Naive thymus-derived CD8-positive, alpha-beta T cell (primary cell): ENCODE measurements at regions not wholly inside any gene's neighbourhood (a gene's known extent, or its start where the extent isn't known, plus 50 kb on each side); places are given as distances from the start of the nearest gene placed in this dataset.
A peak's percentile ranks its signal among the peaks of the same experiment; 100 is the strongest.

Experiments used
- ATAC-seq, 2 donors: fragments of 150-1000 bp; cut with Tn5 transposase in 1 of 2; sonication (Bioruptor Pico), chemical (Tn5 transposase) in 1 of 2; 1 replicate in 1 of 2; 2 replicates in 1 of 2; pipeline ENCODE4 v1.10.0; 2021; ENCODE audit warnings: mild to moderate bottlenecking in 2 of 2, moderate library complexity in 2 of 2
- POLR2A ChIA-PET: fragments of 350-600 bp; sonication (Branson Sonifier 250); formaldehyde crosslinking; loops from one replicate; lab custom pipeline; 2021; ENCODE audit warnings: antibody characterized with exemption; lab: Charles Lee
- DNase-seq, 10 donors: peaks; one replicate each; pipeline versions ENCODE4 v3.0.0 to v3.0.0-alpha.2; 2020 to 2022
- H3K27ac Mint-ChIP-seq, 10 donors: one replicate each; pipeline ENCODE4 v1.8.0; 2020 to 2022; ENCODE audit warnings: mild to moderate bottlenecking in 10 of 10, mixed read lengths in 10 of 10, moderate library complexity in 4 of 10, inconsistent platforms in 1 of 10
- H3K27me3 Mint-ChIP-seq, 5 donors: one replicate each; pipeline ENCODE4 v1.8.0; 2021 to 2022; ENCODE audit warnings: mixed read lengths in 5 of 5
- H3K36me3 Mint-ChIP-seq, 3 donors: one replicate each; pipeline ENCODE4 v1.8.0; 2020 to 2022; ENCODE audit warnings: mixed read lengths in 3 of 3, mild to moderate bottlenecking in 2 of 3, inconsistent platforms in 1 of 3
- H3K4me1 Mint-ChIP-seq, 4 donors: one replicate each; pipeline ENCODE4 v1.8.0; 2021 to 2022; ENCODE audit warnings: mixed read lengths in 4 of 4
- H3K4me3 Mint-ChIP-seq, 10 donors: one replicate each; pipeline ENCODE4 v1.8.0; 2020 to 2022; ENCODE audit warnings: mild to moderate bottlenecking in 10 of 10, mixed read lengths in 10 of 10, moderate library complexity in 6 of 10, inconsistent platforms in 1 of 10
- H3K9me3 Mint-ChIP-seq, 9 donors: one replicate each; pipeline ENCODE4 v1.8.0; 2020 to 2022; ENCODE audit warnings: mixed read lengths in 9 of 9, mild to moderate bottlenecking in 3 of 9, inconsistent platforms in 1 of 9, moderate library complexity in 1 of 9

DNA sequence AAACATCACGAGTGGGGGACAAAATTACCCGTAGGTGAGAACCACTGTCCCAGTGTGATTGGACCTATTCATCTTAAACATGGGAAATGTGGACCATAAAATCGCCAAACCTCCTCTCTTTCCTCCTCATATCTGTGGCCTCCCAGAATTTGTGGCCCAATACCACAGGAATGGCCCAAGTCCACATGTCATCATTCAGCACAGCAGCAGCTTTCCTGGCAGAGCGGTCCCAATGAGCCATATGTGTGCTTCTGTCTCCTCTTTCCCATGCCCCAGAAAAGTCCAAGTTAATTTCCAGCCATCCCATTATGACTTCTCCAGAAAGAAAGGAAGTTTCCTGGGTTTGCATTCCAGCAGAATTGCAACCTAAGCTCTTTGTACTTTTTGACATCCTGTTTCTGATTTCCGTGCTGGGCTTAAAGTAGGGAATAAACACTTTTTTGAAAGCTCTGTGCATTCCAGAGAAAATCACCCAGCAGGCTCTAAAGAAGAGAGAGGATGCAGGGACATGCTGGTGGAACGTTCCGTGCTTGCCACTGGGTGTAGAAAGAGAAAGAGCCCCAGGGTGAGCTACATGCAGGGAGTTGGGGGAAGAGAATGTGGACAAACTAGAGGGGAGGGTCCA lies 259.4 kb upstream of the PROK2 start:
- POLR2A ChIA-PET: no interaction called here
- H3K4me1 Mint-ChIP-seq: peaks cover 0 to 8% (median 0%) of the 10 kb centered on the region in 4 donors
- H3K9me3 Mint-ChIP-seq: no peaks in the 10 kb centered on the region
- ATAC-seq (no peak), DNase-seq (no peak)
- peaks cover 3 to 20% (median 10%) of the 10 kb centered on the region in 5 donors for H3K27me3 Mint-ChIP-seq
- no peak overlapping the region for H3K27ac Mint-ChIP-seq
- H3K4me3 Mint-ChIP-seq: no peak overlapping the region
- no peaks in the 10 kb centered on the region for H3K36me3 Mint-ChIP-seq

DNA sequence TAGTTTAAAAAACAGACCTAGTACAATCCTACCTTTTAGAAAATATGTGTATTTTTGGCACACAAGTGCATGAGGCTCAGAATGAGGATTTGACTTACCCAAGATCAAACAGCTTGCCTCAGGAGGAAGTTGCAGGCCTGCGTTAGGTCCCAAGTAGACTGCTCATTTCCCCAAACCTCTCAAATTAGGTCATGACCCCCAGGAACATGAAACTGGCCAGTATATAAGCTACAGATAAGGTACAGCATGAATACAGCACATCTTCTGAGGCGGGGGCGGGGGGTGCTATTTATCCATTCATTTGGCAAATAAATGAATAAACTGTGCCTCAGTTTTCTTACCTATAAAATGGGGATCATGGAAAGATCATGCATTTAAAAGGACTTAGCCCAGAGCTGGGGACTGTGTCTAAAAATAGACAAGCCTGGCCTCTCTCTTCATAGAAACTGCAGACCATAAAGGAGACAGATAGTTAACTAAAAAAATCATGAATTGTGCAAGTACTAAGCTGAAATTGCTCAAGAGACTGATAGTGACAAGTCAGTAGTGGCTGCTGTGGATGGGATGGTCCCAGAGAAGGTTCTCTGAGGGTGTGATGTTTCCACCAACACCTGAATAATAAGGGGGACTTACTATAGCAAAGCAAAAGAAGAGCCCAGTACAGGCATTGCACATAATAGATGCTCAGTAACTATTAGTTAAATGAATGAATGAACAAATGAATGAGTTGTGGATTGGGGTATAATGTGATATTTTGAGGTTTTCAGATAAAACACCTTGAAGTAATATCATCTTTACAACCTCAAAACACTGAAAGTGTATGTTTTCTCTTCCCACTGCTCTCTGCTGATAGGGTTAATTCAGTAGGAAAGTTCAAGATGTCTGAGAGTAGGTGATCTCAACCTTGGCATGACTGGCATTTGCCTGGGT lies 258.5 kb upstream of the PROK2 start:
- Mint-ChIP-seq H3K9me3 (no peaks in the 10 kb centered on the region), H3K36me3 (no peaks in the 10 kb centered on the region), H3K4me1 (peaks cover 0 to 8% (median 0%) of the 10 kb centered on the region in 4 donors), H3K27ac (no peak overlapping the region), H3K4me3 (no peak overlapping the region), H3K27me3 (peaks cover 5 to 28% (median 13%) of the 10 kb centered on the region in 5 donors)
- ATAC-seq (no peak), DNase-seq (no peak)
- POLR2A ChIA-PET: interaction anchor here (0.5 kb wide), 1 partner anchor 128 kb away, joined by 3 read pairs; no protein-coding TSS in a partner anchor

DNA sequence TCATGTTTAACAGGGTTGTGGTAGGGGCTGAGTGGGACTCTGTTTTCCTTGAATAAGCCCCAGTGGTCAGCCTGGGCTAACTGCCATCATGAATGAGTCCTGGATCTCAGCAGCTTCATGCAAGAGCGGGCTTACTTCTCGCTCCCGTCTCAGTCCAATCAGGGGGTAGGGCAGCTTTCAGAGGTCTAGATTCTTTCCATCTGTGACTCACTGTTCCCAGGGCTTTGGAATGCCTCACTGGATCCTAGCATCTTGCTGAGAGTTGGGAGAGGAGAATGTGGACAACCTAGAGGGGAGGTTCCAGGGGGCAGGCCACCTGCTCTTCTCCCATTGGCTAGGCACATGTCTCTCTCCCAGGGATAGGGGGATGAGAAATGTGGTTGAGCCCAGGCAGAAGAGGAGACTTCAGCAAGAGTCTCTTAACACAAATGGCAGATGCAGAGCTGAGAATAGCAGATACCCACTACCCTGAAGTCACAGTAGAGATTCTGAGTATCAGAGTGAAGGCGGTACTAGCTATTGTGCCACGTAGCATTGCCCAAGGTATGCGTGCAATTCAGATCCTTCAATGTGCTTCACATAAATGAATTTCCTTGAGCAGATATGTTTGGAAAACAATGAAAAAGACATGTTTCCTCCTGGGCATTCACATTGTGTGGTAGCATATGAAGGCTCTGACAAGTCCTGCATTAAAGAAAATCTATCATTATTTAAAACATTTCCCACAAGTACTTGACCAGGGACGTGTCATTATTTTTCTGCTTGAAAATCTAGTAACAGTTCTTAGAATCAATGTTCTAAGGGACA lies 257.7 kb upstream of the PROK2 start:
- DNase-seq (no peak), ATAC-seq (no peak)
- Mint-ChIP-seq H3K36me3 (peaks cover 0 to 1% (median 0%) of the 10 kb centered on the region in 3 donors), H3K4me3 (no peak overlapping the region), H3K27me3 (peaks cover 8 to 37% (median 21%) of the 10 kb centered on the region in 5 donors), H3K27ac (no peak overlapping the region), H3K4me1 (peaks cover 0 to 8% (median 0%) of the 10 kb centered on the region in 4 donors), H3K9me3 (peaks cover 0 to under 1% (median 0%) of the 10 kb centered on the region in 9 donors)
- POLR2A ChIA-PET: no interaction called here

DNA sequence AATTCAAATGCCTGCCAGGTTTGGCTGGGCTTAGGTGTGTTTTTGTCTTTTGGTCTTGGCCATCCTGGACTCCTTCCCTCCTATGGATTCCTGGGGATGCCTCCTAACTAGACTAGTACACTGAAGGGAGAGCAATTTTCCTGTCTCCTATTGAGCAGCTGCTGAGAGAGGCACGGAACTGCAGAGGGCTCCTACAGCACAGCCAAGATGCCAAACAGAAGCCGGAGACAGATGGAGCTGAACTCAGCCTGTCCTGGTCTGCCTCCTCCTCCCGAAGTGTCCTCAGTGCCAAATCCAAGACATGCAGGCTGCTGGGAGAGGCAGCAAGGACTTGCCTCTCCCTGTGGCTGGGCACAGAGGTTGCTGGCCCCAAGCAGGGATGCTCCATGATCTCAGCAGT lies 256.6 kb upstream of the PROK2 start:
- Mint-ChIP-seq H3K4me1 (peaks cover 0 to 8% (median 0%) of the 10 kb centered on the region in 4 donors), H3K27ac (no peak overlapping the region), H3K9me3 (peaks cover 0 to 3% (median 0%) of the 10 kb centered on the region in 9 donors), H3K36me3 (peaks cover 0 to 4% (median 0%) of the 10 kb centered on the region in 3 donors), H3K4me3 (no peak overlapping the region), H3K27me3 (peaks cover 10 to 44% (median 23%) of the 10 kb centered on the region in 5 donors)
- POLR2A ChIA-PET: no interaction called here
- no peak for ATAC-seq
- DNase-seq: no peak

DNA sequence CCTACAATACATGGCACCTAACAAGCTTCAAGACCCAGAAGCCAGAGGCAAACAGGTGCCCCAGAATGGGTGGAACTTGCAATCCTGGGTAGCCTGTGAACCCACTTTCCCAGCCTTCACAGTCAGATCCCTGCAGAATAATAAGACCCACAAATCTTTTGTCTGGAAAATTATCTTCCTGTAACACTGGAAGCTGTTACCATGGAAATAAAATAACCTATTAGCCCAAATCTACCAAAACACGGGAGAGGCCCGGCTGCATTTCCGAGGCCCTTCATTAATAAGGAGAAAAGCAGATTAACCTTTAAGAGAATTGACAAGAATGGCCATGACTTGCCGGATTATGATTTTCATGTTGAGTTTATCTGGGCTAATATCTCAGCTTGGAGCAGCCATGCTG lies 256.1 kb upstream of the PROK2 start:
- Mint-ChIP-seq H3K4me3 (no peak overlapping the region), H3K27ac (no peak overlapping the region), H3K27me3 (peaks cover 13 to 44% (median 23%) of the 10 kb centered on the region in 5 donors), H3K4me1 (peaks cover 0 to 8% (median 0%) of the 10 kb centered on the region in 4 donors), H3K9me3 (peaks cover 0 to 3% (median 0%) of the 10 kb centered on the region in 9 donors), H3K36me3 (peaks cover 0 to 4% (median 0%) of the 10 kb centered on the region in 3 donors)
- DNase-seq (no peak), ATAC-seq (no peak)
- POLR2A ChIA-PET: no interaction called here

DNA sequence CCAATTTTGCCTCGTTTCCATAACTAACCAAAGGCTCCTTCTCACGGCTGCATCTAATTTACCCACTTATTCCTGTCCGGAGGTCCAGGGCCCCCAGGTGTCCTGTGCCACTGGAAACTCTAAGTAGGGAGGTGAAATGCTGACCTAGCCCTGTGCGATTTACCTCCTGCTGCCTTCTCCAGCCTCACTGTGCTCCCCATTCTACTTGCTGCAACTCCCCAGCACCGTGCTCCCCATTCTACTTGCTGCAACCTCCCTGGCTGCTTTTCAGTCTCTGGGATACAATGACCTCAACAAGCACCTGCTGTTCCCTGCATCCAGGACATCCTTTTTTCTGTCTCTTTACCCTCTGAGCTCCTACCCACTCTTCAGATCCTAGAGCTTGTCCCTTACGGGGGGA lies 254.7 kb upstream of the PROK2 start:
- H3K4me1 Mint-ChIP-seq: peaks cover 0 to 8% (median 0%) of the 10 kb centered on the region in 4 donors
- H3K4me3 Mint-ChIP-seq: no peak overlapping the region
- POLR2A ChIA-PET: no interaction called here
- peak overlapping the region in 1 of 10 donors; percentile 1 for H3K27ac Mint-ChIP-seq
- peaks cover 0 to 3% (median 0%) of the 10 kb centered on the region in 9 donors for H3K9me3 Mint-ChIP-seq
- DNase-seq (no peak), ATAC-seq (no peak)
- H3K27me3 Mint-ChIP-seq: peaks cover 16 to 53% (median 23%) of the 10 kb centered on the region in 5 donors
- peaks cover 0 to 4% (median 0%) of the 10 kb centered on the region in 3 donors for H3K36me3 Mint-ChIP-seq

DNA sequence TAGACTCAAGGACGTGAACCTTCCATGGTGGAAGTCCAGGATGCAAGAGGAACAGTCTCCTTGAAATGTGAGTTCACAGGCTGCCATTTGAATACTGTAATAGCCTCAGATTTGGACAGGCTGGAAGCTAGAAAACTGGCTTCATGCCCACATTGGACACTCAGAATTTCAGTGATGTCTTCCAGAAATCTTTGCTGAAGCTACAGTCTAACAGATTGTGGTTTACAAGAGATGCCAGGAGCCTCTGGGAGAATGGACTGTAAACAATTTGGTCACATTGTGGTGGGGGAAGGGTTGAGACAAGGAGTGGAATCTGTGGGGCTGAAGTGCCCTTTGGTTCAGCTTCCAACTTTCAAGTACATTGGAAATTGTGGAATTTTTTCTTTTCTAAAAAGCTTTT lies 252.0 kb upstream of the PROK2 start:
- ATAC-seq: no peak
- peaks cover 0 to 4% (median 0%) of the 10 kb centered on the region in 3 donors for H3K36me3 Mint-ChIP-seq
- H3K4me3 Mint-ChIP-seq: no peak overlapping the region
- peaks cover 16 to 54% (median 23%) of the 10 kb centered on the region in 5 donors for H3K27me3 Mint-ChIP-seq
- POLR2A ChIA-PET: no interaction called here
- peaks cover 0 to 12% (median 0%) of the 10 kb centered on the region in 4 donors for H3K4me1 Mint-ChIP-seq
- no peak for DNase-seq
- H3K27ac Mint-ChIP-seq: no peak overlapping the region
- H3K9me3 Mint-ChIP-seq: peaks cover 0 to 3% (median 0%) of the 10 kb centered on the region in 9 donors

DNA sequence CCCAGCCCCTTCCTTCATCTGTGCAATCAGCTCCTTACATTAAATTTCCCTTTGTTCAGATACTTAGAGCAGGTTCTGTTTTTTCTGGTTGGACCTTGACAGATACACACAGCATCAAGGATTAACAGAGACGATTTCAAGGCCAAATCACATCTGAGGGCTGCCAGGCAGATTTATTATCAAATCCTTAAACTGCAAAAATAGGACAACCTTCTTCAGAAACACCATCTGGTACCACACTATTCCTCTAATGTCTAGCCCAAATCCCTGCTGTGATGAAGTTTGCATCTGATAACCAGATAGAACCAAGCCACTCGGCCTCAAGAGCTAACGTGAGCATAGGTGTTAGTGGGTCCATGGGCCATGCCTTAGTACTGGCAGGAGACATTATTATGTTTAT lies 250.7 kb upstream of the PROK2 start:
- peaks cover 0 to 3% (median 0%) of the 10 kb centered on the region in 9 donors for H3K9me3 Mint-ChIP-seq
- H3K27ac Mint-ChIP-seq: no peak overlapping the region
- ATAC-seq (no peak), DNase-seq (no peak)
- peaks cover 16 to 47% (median 20%) of the 10 kb centered on the region in 5 donors for H3K27me3 Mint-ChIP-seq
- peaks cover 0 to 14% (median 0%) of the 10 kb centered on the region in 4 donors for H3K4me1 Mint-ChIP-seq
- H3K36me3 Mint-ChIP-seq: peaks cover 0 to 4% (median 0%) of the 10 kb centered on the region in 3 donors
- no peak overlapping the region for H3K4me3 Mint-ChIP-seq
- POLR2A ChIA-PET: no interaction called here

DNA sequence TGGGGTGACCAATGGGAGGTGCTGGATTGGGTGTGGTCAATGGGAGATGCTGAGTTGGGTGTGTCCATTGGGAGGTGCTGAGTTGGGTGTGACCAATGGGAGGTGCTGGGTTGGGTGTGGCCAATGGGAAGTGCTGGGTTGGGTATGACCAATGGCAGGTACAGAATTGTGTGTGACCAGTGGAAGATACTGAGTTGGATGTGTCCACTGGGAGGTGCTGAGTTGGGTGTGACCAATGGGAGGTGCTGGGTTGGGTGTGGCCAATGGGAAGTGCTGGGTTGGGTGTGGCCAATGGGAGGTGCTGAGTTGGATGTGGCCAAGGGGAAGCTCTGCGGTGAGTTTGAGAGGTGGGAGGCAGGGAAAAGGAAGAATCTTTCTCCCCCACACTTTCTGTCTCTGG lies 250.0 kb upstream of the PROK2 start:
- ATAC-seq (no peak), DNase-seq (no peak)
- Mint-ChIP-seq H3K4me3 (no peak overlapping the region), H3K36me3 (peaks cover 0 to 4% (median 0%) of the 10 kb centered on the region in 3 donors), H3K27ac (no peak overlapping the region), H3K27me3 (peaks cover 13 to 41% (median 18%) of the 10 kb centered on the region in 5 donors), H3K9me3 (peaks cover 0 to 3% (median 0%) of the 10 kb centered on the region in 9 donors), H3K4me1 (peaks cover 0 to 14% (median 0%) of the 10 kb centered on the region in 4 donors)
- POLR2A ChIA-PET: no interaction called here

DNA sequence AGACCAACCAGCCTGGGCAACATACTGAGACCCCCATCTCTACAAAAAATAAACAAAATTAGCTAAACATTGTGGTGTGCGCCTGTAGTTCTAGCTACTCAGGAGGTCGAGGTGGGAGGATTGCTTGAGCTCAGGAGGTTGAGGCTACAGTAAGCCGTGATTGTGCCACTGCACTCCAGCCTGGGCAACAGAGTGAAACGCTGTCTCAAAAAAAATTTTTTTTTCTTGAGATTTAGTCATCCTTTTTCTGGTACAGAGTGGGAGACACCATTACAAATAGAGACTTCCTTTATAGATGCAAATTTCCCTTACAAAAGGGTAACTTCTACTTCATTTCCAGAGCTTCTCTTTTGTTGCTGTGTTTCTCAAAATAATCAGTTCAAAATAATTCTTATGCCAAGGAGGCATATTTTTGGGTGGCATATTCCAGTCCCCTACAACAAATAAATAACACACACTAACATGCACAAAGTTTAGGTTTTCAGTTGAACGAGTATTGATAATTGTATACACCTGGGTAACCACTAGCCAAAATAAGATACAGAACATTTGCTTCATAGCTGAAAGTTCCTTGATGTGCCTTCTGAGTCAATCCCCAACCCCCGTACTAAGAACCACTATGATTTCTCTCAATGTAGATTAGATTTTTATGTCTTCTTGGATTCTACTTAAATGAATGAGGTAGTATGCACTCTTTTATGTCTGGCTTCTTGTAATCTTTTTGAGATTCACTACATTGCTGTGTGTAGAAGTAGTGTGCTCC lies 248.9 kb upstream of the PROK2 start:
- H3K27me3 Mint-ChIP-seq: peaks cover 10 to 29% (median 13%) of the 10 kb centered on the region in 5 donors
- H3K4me3 Mint-ChIP-seq: no peak overlapping the region
- H3K9me3 Mint-ChIP-seq: peaks cover 0 to 3% (median 0%) of the 10 kb centered on the region in 9 donors
- POLR2A ChIA-PET: no interaction called here
- no peak for DNase-seq
- H3K4me1 Mint-ChIP-seq: peaks cover 0 to 14% (median 0%) of the 10 kb centered on the region in 4 donors
- no peak for ATAC-seq
- no peak overlapping the region for H3K27ac Mint-ChIP-seq
- peaks cover 0 to 4% (median 0%) of the 10 kb centered on the region in 3 donors for H3K36me3 Mint-ChIP-seq

DNA sequence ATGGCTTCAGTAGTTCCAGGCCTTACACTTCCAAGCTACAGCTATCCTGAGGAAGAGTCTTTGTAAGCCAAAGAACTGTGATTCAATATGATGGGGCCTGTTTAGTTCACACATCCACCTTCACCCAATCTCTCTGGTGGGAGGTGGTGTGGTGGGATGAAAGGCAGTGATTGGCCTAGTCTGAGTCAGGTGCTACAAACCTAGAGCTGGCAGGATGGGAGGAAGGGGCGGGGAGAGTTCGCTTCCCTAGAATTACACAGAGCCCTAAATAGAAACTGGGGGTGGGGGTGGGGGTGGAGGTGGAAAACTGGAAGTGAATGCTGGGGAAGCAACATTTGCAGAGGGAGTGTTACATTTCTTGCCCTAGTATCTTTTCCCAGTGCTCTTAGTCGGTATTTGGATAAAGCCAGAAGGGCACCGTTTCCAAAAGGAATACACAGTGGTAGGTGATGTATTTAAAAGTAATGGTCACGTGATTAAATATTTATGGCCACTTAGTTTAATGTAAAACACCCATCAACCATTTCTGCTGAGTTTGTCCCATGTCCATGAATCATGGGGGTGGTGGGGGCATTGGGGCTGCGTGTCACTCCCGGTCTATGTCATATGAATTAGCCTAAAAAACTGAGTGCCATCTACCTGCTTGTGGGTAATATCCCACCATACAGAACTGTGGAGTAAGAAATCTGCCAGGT lies 247.6 kb upstream of the PROK2 start:
- H3K4me3 Mint-ChIP-seq: no peak overlapping the region
- H3K27ac Mint-ChIP-seq: no peak overlapping the region
- peaks cover 0 to 14% (median 0%) of the 10 kb centered on the region in 4 donors for H3K4me1 Mint-ChIP-seq
- DNase-seq: no peak
- H3K27me3 Mint-ChIP-seq: peaks cover 2 to 17% (median 4%) of the 10 kb centered on the region in 5 donors
- peaks cover 0 to 3% (median 0%) of the 10 kb centered on the region in 9 donors for H3K9me3 Mint-ChIP-seq
- ATAC-seq: no peak
- POLR2A ChIA-PET: no interaction called here
- H3K36me3 Mint-ChIP-seq: peaks cover 0 to 2% (median 0%) of the 10 kb centered on the region in 3 donors
